GM06990 (cell line): ENCODE measurements at regions not wholly inside any gene's neighbourhood (a gene's known extent, or its start where the extent isn't known, plus 50 kb on each side); places are given as distances from the start of the nearest gene placed in this dataset.

ENCODE experiments used
- DNase-seq: peaks from one replicate; pipeline ENCODE4 v3.0.0-alpha.2; 2011; ENCODE audit not compliant: insufficient read length; ENCODE audit errors: extremely low read depth
- H3K27me3 ChIP-seq: replicated peaks from 2 replicates; pipeline ENCODE4 v1.6.0; 2011; ENCODE audit warnings: low read length; ENCODE audit not compliant: control insufficient read depth, insufficient read depth
- H3K36me3 ChIP-seq: 2 replicates; pipeline ENCODE4 v1.5.1; 2011; ENCODE audit warnings: low read length; ENCODE audit not compliant: control insufficient read depth, insufficient read depth
- H3K4me3 ChIP-seq: replicated peaks from 2 replicates; pipeline ENCODE4 v1.5.1; 2011; ENCODE audit warnings: low read depth, mild to moderate bottlenecking, control low read depth, low read length
- CTCF ChIP-seq: IDR thresholded peaks from 2 replicates; pipeline ENCODE4 v1.5.1; 2011; ENCODE audit warnings: low read length, control low read depth, mild to moderate bottlenecking, inconsistent platforms; ENCODE audit not compliant: insufficient read depth, poor library complexity, severe bottlenecking

GRCh38 chr7:156026603-156027002, 214.3 kb upstream of the SHH start:
- TF ChIP-seq CTCF = no peak
- DNase-seq = no peak
- Histone ChIP-seq H3K36me3 (no peaks in the 10 kb centered on the region), H3K4me3 (no peak overlapping the region), H3K27me3 (no peaks in the 10 kb centered on the region)

GRCh38 chr7:156026076-156026600, 213.9 kb upstream of the SHH start:
- Histone ChIP-seq H3K4me3 (no peak overlapping the region), H3K36me3 (no peaks in the 10 kb centered on the region), H3K27me3 (no peaks in the 10 kb centered on the region)
- DNase-seq = no peak
- TF ChIP-seq CTCF = no peak

GRCh38 chr7:156025675-156026074, 213.4 kb upstream of the SHH start:
- DNase-seq = no peak

GRCh38 chr7:156024201-156024600, 211.9 kb upstream of the SHH start:
- Histone ChIP-seq H3K4me3 (no peak overlapping the region), H3K36me3 (no peaks in the 10 kb centered on the region), H3K27me3 (no peaks in the 10 kb centered on the region)
- DNase-seq = no peak
- TF ChIP-seq CTCF = no peak

More at GRCh38 chr7:156025675-156026074, 213.4 kb upstream of the SHH start:
- Histone ChIP-seq H3K36me3 (no peaks in the 10 kb centered on the region), H3K27me3 (no peaks in the 10 kb centered on the region), H3K4me3 (no peak overlapping the region)
- TF ChIP-seq CTCF = no peak

- no peak overlapping the region for H3K4me3 ChIP-seq
- TF ChIP-seq CTCF = no peak
- H3K36me3 ChIP-seq = no peaks in the 10 kb centered on the region
- DNase-seq = no peak
- H3K27me3 ChIP-seq = no peaks in the 10 kb centered on the region
Measured at GRCh38 chr7:156022483-156023459, 210.5 kb upstream of the SHH start.

- no peak for TF ChIP-seq CTCF
- DNase-seq = no peak
Measured at GRCh38 chr7:156021471-156021870, 209.2 kb upstream of the SHH start.

More at GRCh38 chr7:156021471-156021870, 209.2 kb upstream of the SHH start:
- Histone ChIP-seq H3K36me3 (no peaks in the 10 kb centered on the region), H3K27me3 (no peaks in the 10 kb centered on the region), H3K4me3 (no peak overlapping the region)
